Fibroblast of lung (primary cell): ENCODE measurements at regions not wholly inside any gene's neighbourhood (a gene's known extent, or its start where the extent isn't known, plus 50 kb on each side); places are given as distances from the start of the nearest gene placed in this dataset.

Experiments
- CTCF ChIP-seq, 2 donors: IDR thresholded peaks in 1 of 2; conservative IDR thresholded peaks in 1 of 2; 1 replicate in 1 of 2; 2 replicates in 1 of 2; pipeline ENCODE4 v1.5.1; 2011 to 2012; ENCODE audit warnings: low read length in 2 of 2, control low read depth in 1 of 2, inconsistent platforms in 1 of 2, low read depth in 1 of 2, mild to moderate bottlenecking in 1 of 2
- EZH2 ChIP-seq: IDR thresholded peaks from 2 replicates; pipeline ENCODE4 v1.5.1; 2012; ENCODE audit warnings: low read length, control low read depth, mild to moderate bottlenecking; ENCODE audit errors: missing control alignments

DNA sequence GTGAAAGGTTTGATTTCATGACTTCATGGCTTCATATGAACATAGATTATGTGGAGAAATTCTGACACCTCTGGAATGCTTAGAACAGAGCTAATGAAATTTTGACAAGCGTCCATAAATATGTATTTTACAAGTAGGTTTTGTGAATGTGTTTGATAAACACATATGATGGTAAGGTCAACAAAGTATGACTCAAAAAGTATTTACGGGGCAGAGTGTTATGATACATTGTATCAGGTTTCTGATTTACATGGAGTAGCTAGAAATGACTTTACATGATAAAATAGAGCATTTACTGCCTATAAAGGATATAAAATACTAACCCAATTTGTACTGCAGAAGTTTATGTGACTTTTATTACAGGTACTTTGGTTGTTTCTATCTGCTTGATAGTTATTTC lies 206.3 kb downstream of the MDFIC start:
- TF ChIP-seq EZH2 (no peak), CTCF (conservative IDR thresholded peaks at IDR 0.05 in 1 of 2, IDR thresholded peaks at IDR 0.05 in 1 of 2; ENCODE audit: low read depth in 1 of 2, low read length in 2 of 2) (no peak)
